ENCODE measurements at regions not wholly inside any gene's neighbourhood (a gene's known extent, or its start where the extent isn't known, plus 50 kb on each side); places are given as distances from the start of the nearest gene placed in this dataset.

GRCh38 chr15:31483986-31484951 lies 157.6 kb downstream of the KLF13 start:
- peaks cover 20 to 24% of the 10 kb centered on the region in 2 donors for H3K4me1 ChIP-seq (ENCODE audit: control insufficient read depth in 2 of 2, insufficient read depth in 2 of 2, low read length in 2 of 2)
- no peak overlapping the region for H3K9ac ChIP-seq (ENCODE audit: low read length)
- Mint-ChIP-seq H3K27me3 (peaks cover 32% of the 10 kb centered on the region), H3K4me3 (peak overlapping the region; percentile 87), H3K4me1 (peaks cover 25% of the 10 kb centered on the region), H3K27ac (peak overlapping the region; percentile 79), H3K9me3 (ENCODE audit: insufficient read depth) (no peaks in the 10 kb centered on the region)
- 63% methylated on average over 98 of the region's 100 CpGs for WGBS (ENCODE audit: insufficient coverage)
- ChIA-PET CTCF (interaction anchor here (0.8 to 1.0 kb wide), 4 partner anchors 11 to 270 kb away, joined by 3 read pairs; no protein-coding TSS in a partner anchor), POLR2A (interaction anchor here (0.6 to 2.3 kb wide), 3 partner anchors 25 to 271 kb away, joined by 3 to 6 read pairs (median 4); partner anchors contain the start of gene KLF13)
- no peaks in the 10 kb centered on the region for H3K36me3 ChIP-seq (replicated peaks in 1 of 2; ENCODE audit: control extremely low read depth in 1 of 2, control insufficient read depth in 1 of 2, extremely low read depth in 1 of 2, insufficient read depth in 2 of 2, low read length in 1 of 2)
- peak overlapping the region in 1 of 5 experiments; percentile 12 for H3K4me3 ChIP-seq (ENCODE audit: control extremely low read depth in 1 of 5, extremely low read depth in 1 of 5, insufficient read depth in 1 of 5, low read depth in 2 of 5, low read length in 4 of 5)
- intact Hi-C loops (cut with micrococcal nuclease), result no loop called here
- H3K9me3 ChIP-seq (ENCODE audit: control extremely low read depth in 1 of 3, control insufficient read depth in 2 of 3, insufficient read depth in 1 of 3, low read length in 2 of 3), result peaks cover 0 to 17% (median 0%) of the 10 kb centered on the region in 3 donors
- no peak overlapping the region for H3K27ac ChIP-seq (ENCODE audit: low read length in 2 of 2)
- peak overlapping the region; percentile 76 for H3K4me2 ChIP-seq (replicated peaks; ENCODE audit: low read depth, low read length, poor library complexity, severe bottlenecking)
- H2AFZ ChIP-seq (ENCODE audit: insufficient read depth, low read depth, low read length, poor library complexity, severe bottlenecking), result peak overlapping the region; percentile 21
- H3K79me2 ChIP-seq (ENCODE audit: control insufficient read depth, insufficient read depth, low read length), result no peaks in the 10 kb centered on the region
- DNase-seq (peak; percentile 54), ATAC-seq (ENCODE audit: low read depth) (peak; percentile 7)
- no peak for TF ChIP-seq CTCF (IDR thresholded peaks at IDR 0.05)
- TF ChIP-seq EZH2 (IDR thresholded peaks at IDR 0.05; ENCODE audit: borderline replicate concordance, insufficient read depth, low read depth, low read length, poor library complexity, severe bottlenecking), result no peak
- H4K20me1 ChIP-seq (ENCODE audit: control insufficient read depth, insufficient read depth, low read length, poor library complexity, severe bottlenecking), result no peaks in the 10 kb centered on the region
- peaks cover 0 to 30% (median 19%) of the 10 kb centered on the region in 4 experiments for H3K27me3 ChIP-seq (replicated peaks in 1 of 4; ENCODE audit: control extremely low read depth in 1 of 4, control insufficient read depth in 3 of 4, insufficient read depth in 4 of 4, low read length in 3 of 4)

All from B cell (primary cell).